Neural cell (in vitro differentiated cells): ENCODE measurements at regions not wholly inside any gene's neighbourhood (a gene's known extent, or its start where the extent isn't known, plus 50 kb on each side); places are given as distances from the start of the nearest gene placed in this dataset.

Experiments used
- H2AFZ ChIP-seq: fragments of 200-600, 300-800 bp; sonication (generic), shearing (Covaris generic); 2 replicates; pipeline ENCODE4 v1.6.0; 2014; ENCODE audit warnings: low read depth, mild to moderate bottlenecking, antibody characterized with exemption, low read length, moderate library complexity
- H3F3A ChIP-seq: fragments of 200-600 bp; shearing (Covaris generic); 2 replicates; pipeline ENCODE4 v1.6.1; 2016; ENCODE audit warnings: mild to moderate bottlenecking, moderate library complexity, mixed read lengths, antibody characterized with exemption, low read length; ENCODE audit not compliant: insufficient read depth, poor library complexity, severe bottlenecking
- H3K27ac ChIP-seq: fragments of 200-600, 300-800 bp; sonication (generic), shearing (Covaris generic); 2 replicates; pipeline ENCODE4 v1.5.1; 2014; ENCODE audit warnings: mild to moderate bottlenecking, low read length, moderate library complexity
- H3K27me3 ChIP-seq: fragments of 300-800, 200-600 bp; sonication (generic), shearing (Covaris generic); 2 replicates; pipeline ENCODE4 v1.6.0; 2014; ENCODE audit warnings: mild to moderate bottlenecking, low read depth, low read length, moderate library complexity; ENCODE audit not compliant: insufficient read depth
- H3K36me3 ChIP-seq: fragments of 300-800, 200-600 bp; sonication (generic), shearing (Covaris generic); 2 replicates; pipeline ENCODE4 v1.5.1; 2014; ENCODE audit warnings: mild to moderate bottlenecking, antibody characterized with exemption, low read length, moderate library complexity; ENCODE audit not compliant: insufficient read depth
- H3K4me2 ChIP-seq: fragments of 300-800, 200-600 bp; sonication (generic), shearing (Covaris generic); 2 replicates; pipeline ENCODE4 v1.6.0; 2014; ENCODE audit warnings: mild to moderate bottlenecking, low read length
- H3K4me3 ChIP-seq: fragments of 300-800, 200-600 bp; sonication (generic), shearing (Covaris generic); 2 replicates; pipeline ENCODE4 v1.5.1; 2014; ENCODE audit warnings: mild to moderate bottlenecking, low read length, moderate library complexity
- H3K79me2 ChIP-seq: fragments of 200-600 bp; shearing (Covaris generic); replicated peaks from 2 replicates; pipeline ENCODE4 v1.6.0; 2014; ENCODE audit warnings: mild to moderate bottlenecking, low read length, moderate library complexity; ENCODE audit not compliant: insufficient read depth
- H3K9ac ChIP-seq: fragments of 300-800, 200-600 bp; sonication (generic), shearing (Covaris generic); 2 replicates; pipeline ENCODE4 v1.6.1; 2016; ENCODE audit warnings: mild to moderate bottlenecking, low read length, mixed read lengths
- H3K9me2 ChIP-seq: fragments of 200-600 bp; shearing (Covaris generic); 2 replicates; pipeline ENCODE4 v1.6.1; 2016; ENCODE audit warnings: mild to moderate bottlenecking, low read length, mixed read lengths; ENCODE audit not compliant: insufficient read depth
- H3K9me3 ChIP-seq: fragments of 200-600, 300-800 bp; sonication (generic), shearing (Covaris generic); 2 replicates; pipeline ENCODE4 v1.6.1; 2016; ENCODE audit warnings: mild to moderate bottlenecking, mixed run types, low read length, moderate library complexity, mixed read lengths
- H4K20me1 ChIP-seq: fragments of 200-600 bp; shearing (Covaris generic); 2 replicates; pipeline ENCODE4 v1.6.1; 2016; ENCODE audit warnings: mild to moderate bottlenecking, mixed run types; ENCODE audit not compliant: insufficient read depth
- EP300 ChIP-seq: fragments of 450-650 bp; conservative IDR thresholded peaks from 2 replicates; pipeline ENCODE4 v1.6.1; 2014; ENCODE audit warnings: antibody characterized with exemption, mild to moderate bottlenecking, moderate library complexity; ENCODE audit not compliant: poor library complexity, severe bottlenecking
- EZH2 ChIP-seq: fragments of 200-600, 300-800 bp; shearing (Covaris generic), sonication (generic); IDR thresholded peaks from 2 replicates; pipeline ENCODE4 v1.6.1; 2014; ENCODE audit warnings: antibody characterized with exemption, low read length, borderline replicate concordance, mild to moderate bottlenecking; ENCODE audit not compliant: insufficient read depth, poor library complexity, severe bottlenecking
- MXI1 ChIP-seq: fragments of 450-650 bp; conservative IDR thresholded peaks from 2 replicates; pipeline ENCODE4 v1.6.1; 2014; ENCODE audit warnings: antibody characterized with exemption, mild to moderate bottlenecking; ENCODE audit not compliant: poor library complexity, severe bottlenecking
- POLR2AphosphoS5 ChIP-seq: IDR thresholded peaks from 2 replicates; pipeline ENCODE4 v1.6.1; 2012
- RAD21 ChIP-seq: fragments of 450-650 bp; conservative IDR thresholded peaks from 2 replicates; pipeline ENCODE4 v1.6.1; 2014; ENCODE audit warnings: antibody characterized with exemption, mild to moderate bottlenecking, moderate library complexity
- REST ChIP-seq: IDR thresholded peaks from 2 replicates; pipeline ENCODE4 v1.6.1; 2012; ENCODE audit warnings: borderline replicate concordance
- SMC3 ChIP-seq: fragments of 450-650 bp; conservative IDR thresholded peaks from 2 replicates; pipeline ENCODE4 v1.6.1; 2014; ENCODE audit warnings: antibody characterized with exemption, mild to moderate bottlenecking, moderate library complexity; ENCODE audit not compliant: poor library complexity
- TAF1 ChIP-seq: IDR thresholded peaks from 2 replicates; pipeline ENCODE4 v1.6.1; 2012; ENCODE audit warnings: low read depth
- TF ChIP-seq, protein P1 (sequence below): fragments of 450-650 bp; IDR thresholded peaks from 2 replicates; pipeline ENCODE4 v1.5.1; 2014; ENCODE audit warnings: antibody characterized with exemption, mild to moderate bottlenecking, moderate library complexity; ENCODE audit not compliant: poor library complexity, severe bottlenecking

DNA sequence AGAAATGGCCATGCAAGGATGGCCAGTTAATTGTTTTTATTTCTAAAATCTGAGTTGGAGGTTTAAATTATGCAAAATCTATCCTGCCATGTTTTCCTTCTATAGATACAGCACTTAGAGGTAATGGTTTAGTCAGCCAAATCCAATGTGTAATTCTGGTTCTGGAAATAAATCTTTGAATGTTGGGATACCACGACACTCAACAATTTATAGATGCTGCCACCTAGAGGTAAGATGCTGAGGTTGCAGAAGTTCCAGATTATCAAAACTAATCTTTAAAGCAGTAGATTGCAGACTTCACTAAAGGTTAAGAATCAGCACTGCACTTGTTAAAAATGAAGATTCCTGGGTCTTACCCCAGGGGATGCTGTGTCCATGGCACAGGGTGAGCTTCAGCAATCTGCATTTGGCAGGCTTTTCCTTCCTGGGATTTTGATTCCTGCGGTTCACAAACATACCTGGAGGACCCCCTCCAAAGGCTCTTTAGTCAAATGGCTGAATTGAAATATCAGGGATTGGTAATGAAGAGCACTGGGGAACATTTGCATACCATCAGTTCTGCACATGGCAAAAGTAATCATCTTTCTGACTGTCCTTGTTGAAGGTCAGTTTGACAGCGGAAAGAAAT is 53.4 kb upstream of the ANO4 start:
- Histone ChIP-seq H3K36me3 (no peaks in the 10 kb centered on the region), H3K9me3 (no peaks in the 10 kb centered on the region), H3K9ac (no peak overlapping the region), H3K79me2 (no peaks in the 10 kb centered on the region), H2AFZ (no peak overlapping the region), H4K20me1 (no peaks in the 10 kb centered on the region), H3K4me3 (no peak overlapping the region), H3K9me2 (no peaks in the 10 kb centered on the region), H3K4me2 (no peak overlapping the region), H3K27ac (no peak overlapping the region), H3K27me3 (no peaks in the 10 kb centered on the region), H3F3A (no peaks in the 10 kb centered on the region)
- TF ChIP-seq REST (no peak), EP300 (no peak), SMC3 (peak; percentile 77), RAD21 (peak; percentile 78)
- TF ChIP-seq, protein P1, sequence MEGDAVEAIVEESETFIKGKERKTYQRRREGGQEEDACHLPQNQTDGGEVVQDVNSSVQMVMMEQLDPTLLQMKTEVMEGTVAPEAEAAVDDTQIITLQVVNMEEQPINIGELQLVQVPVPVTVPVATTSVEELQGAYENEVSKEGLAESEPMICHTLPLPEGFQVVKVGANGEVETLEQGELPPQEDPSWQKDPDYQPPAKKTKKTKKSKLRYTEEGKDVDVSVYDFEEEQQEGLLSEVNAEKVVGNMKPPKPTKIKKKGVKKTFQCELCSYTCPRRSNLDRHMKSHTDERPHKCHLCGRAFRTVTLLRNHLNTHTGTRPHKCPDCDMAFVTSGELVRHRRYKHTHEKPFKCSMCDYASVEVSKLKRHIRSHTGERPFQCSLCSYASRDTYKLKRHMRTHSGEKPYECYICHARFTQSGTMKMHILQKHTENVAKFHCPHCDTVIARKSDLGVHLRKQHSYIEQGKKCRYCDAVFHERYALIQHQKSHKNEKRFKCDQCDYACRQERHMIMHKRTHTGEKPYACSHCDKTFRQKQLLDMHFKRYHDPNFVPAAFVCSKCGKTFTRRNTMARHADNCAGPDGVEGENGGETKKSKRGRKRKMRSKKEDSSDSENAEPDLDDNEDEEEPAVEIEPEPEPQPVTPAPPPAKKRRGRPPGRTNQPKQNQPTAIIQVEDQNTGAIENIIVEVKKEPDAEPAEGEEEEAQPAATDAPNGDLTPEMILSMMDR, result peak; percentile 80

GRCh38 chr12:100743060-100743459 is 51.5 kb upstream of the ANO4 start:
- Histone ChIP-seq H4K20me1 (no peaks in the 10 kb centered on the region), H3K4me3 (no peak overlapping the region), H3K27ac (no peak overlapping the region), H3K9ac (no peak overlapping the region), H3F3A (no peaks in the 10 kb centered on the region), H3K36me3 (no peaks in the 10 kb centered on the region), H3K9me2 (no peaks in the 10 kb centered on the region), H3K27me3 (no peaks in the 10 kb centered on the region), H3K4me2 (no peak overlapping the region), H3K79me2 (no peaks in the 10 kb centered on the region), H3K9me3 (no peaks in the 10 kb centered on the region), H2AFZ (no peak overlapping the region)
- TF ChIP-seq TAF1 (no peak), EZH2 (no peak), RAD21 (no peak), EP300 (no peak), MXI1 (no peak), SMC3 (no peak), POLR2AphosphoS5 (no peak), REST (no peak)
- TF ChIP-seq, protein P1, result no peak
